ENCODE measurements at regions not wholly inside any gene's neighbourhood (a gene's known extent, or its start where the extent isn't known, plus 50 kb on each side); places are given as distances from the start of the nearest gene placed in this dataset.

- TF ChIP-seq RXRA (IDR thresholded peaks at IDR 0.05; ENCODE audit: borderline replicate concordance, low read depth) (no peak), YY1 (IDR thresholded peaks at IDR 0.05; ENCODE audit: low read depth) (no peak)
Measured at GRCh38 chr4:66568001-66568400, 897.7 kb upstream of the EPHA5 start (continued).

- Histone ChIP-seq H3K27ac (ENCODE audit: low read depth in 2 of 2, low read length in 1 of 2) (no peak overlapping the region), H3K9me2 (no peaks in the 10 kb centered on the region), H3K4me1 (ENCODE audit: control insufficient read depth in 1 of 2, insufficient read depth in 2 of 2, low read depth in 1 of 2, low read length in 1 of 2) (peaks cover 0 to 3% of the 10 kb centered on the region in 2 experiments; a peak in 1 of 4 replicates), H3K4me2 (no peak overlapping the region), H3K9ac (no peak overlapping the region), H3K9me3 (no peaks in the 10 kb centered on the region), H3K36me3 (replicated peaks in 1 of 2; ENCODE audit: control insufficient read depth in 1 of 2, insufficient read depth in 2 of 2, low read length in 1 of 2) (no peaks in the 10 kb centered on the region), H4K20me1 (ENCODE audit: insufficient read depth) (no peaks in the 10 kb centered on the region), H3F3A (replicated peaks; ENCODE audit: insufficient read depth) (peaks cover 20% of the 10 kb centered on the region), H3K79me2 (ENCODE audit: insufficient read depth) (no peaks in the 10 kb centered on the region), H3K4me3 (ENCODE audit: low read depth in 2 of 2, low read length in 1 of 2) (no peak overlapping the region), H2AFZ (ENCODE audit: low read depth) (no peak overlapping the region), H3K27me3 (ENCODE audit: insufficient read depth) (no peaks in the 10 kb centered on the region)
- CTCF ChIA-PET = no interaction called here
- no peak for TF ChIP-seq MAX (IDR thresholded peaks at IDR 0.05; ENCODE audit: low read depth)
- TF ChIP-seq GATA2 (CRISPR knock-in tag; IDR thresholded peaks at IDR 0.05) = no peak
- TF ChIP-seq MXI1 (IDR thresholded peaks at IDR 0.05; ENCODE audit: low read depth, low read length) = no peak
- TF ChIP-seq ZBTB33 (IDR thresholded peaks at IDR 0.05; ENCODE audit: borderline replicate concordance, low read depth) = no peak
- no peak for TF ChIP-seq SMC3 (IDR thresholded peaks at IDR 0.05; ENCODE audit: low read depth, low read length)
- no peak for TF ChIP-seq YY1 (IDR thresholded peaks at IDR 0.05; ENCODE audit: low read depth)
- TF ChIP-seq ELF1 (IDR thresholded peaks at IDR 0.05) = no peak
- no peak for TF ChIP-seq CHD2 (IDR thresholded peaks at IDR 0.05; ENCODE audit: low read length, partially characterized antibody)
- no peak for TF ChIP-seq EZH2phosphoT487 (IDR thresholded peaks at IDR 0.05; ENCODE audit: borderline replicate concordance, low read depth)
- no peak for TF ChIP-seq RFX5 (IDR thresholded peaks at IDR 0.05; ENCODE audit: low read length)
- TF ChIP-seq, protein P1, sequence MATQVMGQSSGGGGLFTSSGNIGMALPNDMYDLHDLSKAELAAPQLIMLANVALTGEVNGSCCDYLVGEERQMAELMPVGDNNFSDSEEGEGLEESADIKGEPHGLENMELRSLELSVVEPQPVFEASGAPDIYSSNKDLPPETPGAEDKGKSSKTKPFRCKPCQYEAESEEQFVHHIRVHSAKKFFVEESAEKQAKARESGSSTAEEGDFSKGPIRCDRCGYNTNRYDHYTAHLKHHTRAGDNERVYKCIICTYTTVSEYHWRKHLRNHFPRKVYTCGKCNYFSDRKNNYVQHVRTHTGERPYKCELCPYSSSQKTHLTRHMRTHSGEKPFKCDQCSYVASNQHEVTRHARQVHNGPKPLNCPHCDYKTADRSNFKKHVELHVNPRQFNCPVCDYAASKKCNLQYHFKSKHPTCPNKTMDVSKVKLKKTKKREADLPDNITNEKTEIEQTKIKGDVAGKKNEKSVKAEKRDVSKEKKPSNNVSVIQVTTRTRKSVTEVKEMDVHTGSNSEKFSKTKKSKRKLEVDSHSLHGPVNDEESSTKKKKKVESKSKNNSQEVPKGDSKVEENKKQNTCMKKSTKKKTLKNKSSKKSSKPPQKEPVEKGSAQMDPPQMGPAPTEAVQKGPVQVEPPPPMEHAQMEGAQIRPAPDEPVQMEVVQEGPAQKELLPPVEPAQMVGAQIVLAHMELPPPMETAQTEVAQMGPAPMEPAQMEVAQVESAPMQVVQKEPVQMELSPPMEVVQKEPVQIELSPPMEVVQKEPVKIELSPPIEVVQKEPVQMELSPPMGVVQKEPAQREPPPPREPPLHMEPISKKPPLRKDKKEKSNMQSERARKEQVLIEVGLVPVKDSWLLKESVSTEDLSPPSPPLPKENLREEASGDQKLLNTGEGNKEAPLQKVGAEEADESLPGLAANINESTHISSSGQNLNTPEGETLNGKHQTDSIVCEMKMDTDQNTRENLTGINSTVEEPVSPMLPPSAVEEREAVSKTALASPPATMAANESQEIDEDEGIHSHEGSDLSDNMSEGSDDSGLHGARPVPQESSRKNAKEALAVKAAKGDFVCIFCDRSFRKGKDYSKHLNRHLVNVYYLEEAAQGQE (IDR thresholded peaks at IDR 0.05; ENCODE audit: low read depth, low read length) = no peak
- no peak for TF ChIP-seq NRF1 (IDR thresholded peaks at IDR 0.05; ENCODE audit: low read depth, low read length)
- TF ChIP-seq JUND (IDR thresholded peaks at IDR 0.05) = no peak
- TF ChIP-seq, protein P2, sequence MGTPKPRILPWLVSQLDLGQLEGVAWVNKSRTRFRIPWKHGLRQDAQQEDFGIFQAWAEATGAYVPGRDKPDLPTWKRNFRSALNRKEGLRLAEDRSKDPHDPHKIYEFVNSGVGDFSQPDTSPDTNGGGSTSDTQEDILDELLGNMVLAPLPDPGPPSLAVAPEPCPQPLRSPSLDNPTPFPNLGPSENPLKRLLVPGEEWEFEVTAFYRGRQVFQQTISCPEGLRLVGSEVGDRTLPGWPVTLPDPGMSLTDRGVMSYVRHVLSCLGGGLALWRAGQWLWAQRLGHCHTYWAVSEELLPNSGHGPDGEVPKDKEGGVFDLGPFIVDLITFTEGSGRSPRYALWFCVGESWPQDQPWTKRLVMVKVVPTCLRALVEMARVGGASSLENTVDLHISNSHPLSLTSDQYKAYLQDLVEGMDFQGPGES (IDR thresholded peaks at IDR 0.05; ENCODE audit: low read depth, low read length) = no peak
- TF ChIP-seq EP300 (IDR thresholded peaks at IDR 0.05; ENCODE audit: borderline replicate concordance in 1 of 2, low read depth in 1 of 2, low read length in 1 of 2) = no peak
- no peak for TF ChIP-seq RAD21 (IDR thresholded peaks at IDR 0.05; ENCODE audit: low read length)
- TF ChIP-seq NFIC (IDR thresholded peaks at IDR 0.05; ENCODE audit: borderline replicate concordance) = no peak
- no peak for TF ChIP-seq USF2 (IDR thresholded peaks at IDR 0.05; ENCODE audit: borderline replicate concordance, low read depth, low read length)
- TF ChIP-seq RCOR1 (IDR thresholded peaks at IDR 0.05; ENCODE audit: low read length) = no peak
- POLR2A ChIA-PET = no interaction called here
- no peak for DNase-seq
Measured at GRCh38 chr4:66567551-66567950, 897.3 kb upstream of the EPHA5 start.

Data from SK-N-SH (cell line).